ENCODE measurements at regions not wholly inside any gene's neighbourhood (a gene's known extent, or its start where the extent isn't known, plus 50 kb on each side); places are given as distances from the start of the nearest gene placed in this dataset.
"Not testable (repeated sequence)": the region's sequence is repeated elsewhere in the genome, so short reads cannot be mapped to it uniquely, and the experiment has no call there.

DNA sequence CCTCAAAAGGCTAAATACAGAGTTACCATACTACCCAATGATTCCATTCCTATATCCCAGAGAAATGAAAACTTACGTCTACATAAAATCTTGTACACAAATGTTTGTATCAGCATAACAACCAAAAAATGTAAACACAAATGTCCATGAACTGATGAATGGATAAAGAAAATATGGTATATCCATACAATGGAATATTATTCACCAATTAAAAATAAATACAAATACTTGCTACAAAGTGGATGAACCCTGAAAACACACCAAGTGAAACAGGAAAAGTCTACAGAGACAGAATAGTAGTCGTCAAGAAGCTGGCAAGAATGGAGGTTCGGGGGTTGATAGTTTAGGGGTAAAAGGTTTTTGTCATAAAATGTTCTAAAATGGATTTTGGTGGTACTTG, 54.0 kb upstream of the ANKRD28 start:
- DNase-seq, result no peak

DNA sequence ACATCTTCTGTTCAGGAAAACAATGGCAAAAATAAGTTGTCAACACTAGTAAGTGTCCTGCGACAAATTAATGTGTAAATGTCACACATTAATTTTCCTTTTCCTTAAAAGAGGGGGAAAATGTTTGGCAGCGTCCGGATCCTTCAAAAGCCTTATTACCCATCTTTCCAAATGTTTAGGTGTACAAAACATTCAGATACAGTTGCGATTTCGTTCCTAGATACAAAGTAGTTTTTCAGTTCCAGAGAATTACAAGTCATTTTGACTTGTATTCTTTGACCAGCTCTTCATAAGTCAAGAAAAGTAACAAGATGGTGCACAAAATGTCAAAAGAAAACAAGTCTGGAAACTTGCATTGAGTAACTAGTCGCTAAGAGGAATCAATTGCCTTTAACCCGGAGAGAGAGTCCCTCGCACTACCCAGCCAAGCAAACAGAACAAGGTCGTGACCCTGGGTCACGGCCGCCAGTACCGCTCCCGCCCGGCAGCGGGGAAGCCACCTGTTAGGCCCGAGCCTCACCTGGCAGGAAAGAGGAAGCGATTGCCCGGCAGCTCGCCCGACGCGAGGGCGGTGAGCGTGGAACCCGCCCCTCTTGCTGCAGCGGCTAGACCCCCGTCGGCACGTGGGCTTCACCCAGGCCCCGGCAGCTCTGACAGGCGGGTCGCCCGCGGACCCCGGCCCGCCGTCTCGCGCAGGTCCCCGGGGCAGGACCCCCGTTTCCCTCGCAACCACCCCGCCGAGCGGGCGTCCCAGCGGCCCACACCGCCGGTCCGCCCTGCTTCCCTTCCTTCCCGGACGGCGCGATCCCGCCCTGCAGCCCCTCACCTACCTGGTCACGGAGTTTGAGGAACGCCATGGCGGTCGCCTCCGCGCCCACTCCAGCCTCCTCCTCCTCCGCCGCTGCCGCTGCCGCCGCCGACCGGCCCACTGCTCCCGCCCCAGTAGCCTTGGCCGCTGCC, 61.0 kb upstream of the ANKRD28 start:
- peak; percentile 53 for DNase-seq

DNA sequence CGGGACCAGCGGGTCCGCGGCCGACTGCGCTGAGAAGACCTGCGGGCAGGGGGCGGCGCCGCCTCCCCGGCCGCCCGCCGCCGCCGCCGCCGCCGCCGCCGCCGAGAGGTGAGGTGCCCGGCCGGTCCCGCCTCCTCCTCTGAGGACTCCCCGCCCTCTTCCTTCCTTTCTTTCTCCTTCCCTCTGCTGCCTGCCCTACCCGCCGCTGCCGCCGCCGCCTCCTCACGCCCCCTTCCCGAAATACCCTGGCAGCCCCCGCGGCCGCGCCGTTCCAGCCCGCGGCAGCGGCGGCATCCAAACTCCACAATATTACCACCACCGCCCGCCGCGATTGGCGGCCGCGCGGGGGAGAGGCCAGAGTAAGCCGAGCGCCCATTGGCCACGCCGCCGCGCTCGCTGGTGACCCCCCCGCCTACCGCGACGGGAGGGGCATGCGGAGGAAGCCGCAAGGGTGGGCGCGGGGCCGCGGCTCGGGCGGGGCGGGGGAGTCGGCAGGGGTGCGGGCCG, 61.8 kb upstream of the ANKRD28 start:
- DNase-seq, result peak; percentile 88

GRCh38 chr3:15860014-15860934, 62.5 kb upstream of the ANKRD28 start:
- DNase-seq, result peak; percentile 70

DNA sequence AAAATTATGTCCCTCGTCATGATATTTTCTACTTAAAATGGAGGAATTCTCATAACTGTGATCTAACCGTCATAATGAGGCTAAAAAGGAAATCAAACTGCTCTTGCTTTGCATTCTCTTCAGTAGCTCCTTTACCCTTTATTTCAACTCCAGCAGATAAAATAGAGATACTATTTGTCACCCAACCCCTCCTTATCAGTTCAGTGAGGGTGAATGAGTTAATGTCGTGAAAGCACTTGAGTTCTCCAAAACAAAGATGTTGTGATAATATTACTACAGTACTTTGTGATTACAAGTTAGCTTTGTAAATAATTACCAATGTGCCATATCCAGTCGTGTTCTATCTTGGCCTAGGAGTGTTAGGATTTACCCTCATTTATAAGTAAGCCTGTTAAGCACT, 63.4 kb upstream of the ANKRD28 start:
- peak; percentile 68 for DNase-seq

DNA sequence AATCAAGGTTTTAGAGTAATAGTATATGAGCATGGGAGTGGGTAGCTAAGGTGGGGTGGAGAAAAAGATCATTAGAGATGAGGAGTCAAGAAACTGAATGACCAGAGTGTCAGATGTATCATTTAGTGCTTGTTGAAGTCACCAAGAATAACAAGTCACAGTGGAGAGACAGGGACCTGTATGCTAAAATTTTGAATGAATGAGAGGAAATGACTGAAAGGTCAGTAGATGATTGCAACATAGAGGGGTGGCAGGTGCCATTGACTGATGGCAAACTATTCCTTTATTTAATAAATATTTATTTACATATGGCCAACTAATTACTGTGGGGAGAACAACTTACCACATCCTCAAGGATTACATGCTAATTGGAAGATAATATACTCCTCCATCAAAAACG, 75.0 kb upstream of the ANKRD28 start:
- no peak for DNase-seq

DNA sequence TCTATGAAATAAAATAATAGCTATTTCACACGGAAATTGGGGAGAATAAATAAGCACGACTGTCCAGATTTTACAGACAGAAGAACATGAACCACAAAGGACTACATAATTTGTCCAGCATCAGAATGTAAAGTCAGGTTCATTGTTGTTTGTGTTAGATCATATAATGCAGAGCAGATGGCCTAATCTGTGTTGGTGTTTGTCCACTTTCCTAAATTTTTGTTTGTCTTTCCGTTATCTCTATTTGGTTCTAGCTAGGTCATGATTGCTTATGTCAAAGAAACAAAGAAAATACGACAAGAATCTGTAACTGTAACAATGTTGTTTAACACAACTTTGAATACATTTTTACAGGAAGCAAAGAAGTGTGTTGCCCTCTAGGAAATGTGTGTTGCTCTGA, 75.6 kb upstream of the ANKRD28 start:
- DNase-seq, result no peak

DNA sequence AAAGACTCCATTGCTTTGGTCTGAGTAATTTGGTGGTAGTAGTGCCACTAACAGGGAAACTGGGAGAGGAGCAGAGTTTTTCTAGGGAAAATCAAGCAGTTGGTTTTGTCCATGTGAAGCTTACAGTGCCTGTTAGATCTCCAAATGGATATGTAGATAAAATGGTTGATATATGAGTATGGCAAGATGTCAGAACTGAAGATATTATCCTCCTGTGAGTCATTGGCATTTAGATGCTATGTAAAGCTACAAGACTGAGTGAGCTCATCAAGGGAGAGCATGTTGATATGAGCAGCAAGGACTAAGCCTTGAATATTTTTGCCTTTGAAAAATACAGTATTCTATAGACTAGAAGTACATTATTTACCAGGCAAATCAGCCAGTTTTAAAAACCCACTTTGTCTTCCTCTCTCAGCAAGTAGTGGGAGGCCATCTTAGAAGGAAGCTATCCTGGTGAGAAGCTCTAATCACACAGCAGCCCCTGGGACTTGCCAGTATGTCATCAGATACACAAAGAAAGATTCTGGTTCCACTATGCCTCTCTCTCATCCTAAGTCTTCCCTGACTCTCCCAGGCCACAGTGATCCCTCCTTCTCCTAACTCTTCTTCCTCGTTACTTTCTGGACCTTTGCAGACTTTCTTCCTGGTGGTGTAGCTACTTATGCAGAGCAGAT, 77.4 kb upstream of the ANKRD28 start:
- no peak for DNase-seq

GRCh38 chr3:15876669-15877068, 78.9 kb upstream of the ANKRD28 start:
- DNase-seq, result no peak

DNA sequence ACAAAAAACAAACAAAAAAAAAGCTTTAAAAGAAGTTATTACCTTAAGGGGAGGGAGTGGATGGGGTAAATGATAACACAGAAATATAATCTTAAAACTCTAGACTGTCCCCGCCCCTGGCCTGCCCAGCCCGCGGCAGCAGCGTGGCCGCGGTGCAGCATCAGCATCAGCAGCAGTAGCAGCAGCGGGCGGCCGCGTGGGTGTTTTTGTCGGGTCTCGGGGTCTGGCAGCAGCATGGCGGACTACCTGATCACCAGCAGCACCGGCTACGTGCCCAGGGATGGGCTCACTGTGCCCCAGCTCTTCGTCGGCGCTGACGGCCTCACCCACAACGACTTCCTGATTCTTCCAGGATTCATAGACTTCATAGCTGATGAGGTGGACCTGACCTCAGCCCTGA, 80.0 kb upstream of the ANKRD28 start:
- DNase-seq, result no peak

- DNase-seq, result not testable (repeated sequence)
Observed at GRCh38 chr3:15879787-15880186, 82.0 kb upstream of the ANKRD28 start.

DNA sequence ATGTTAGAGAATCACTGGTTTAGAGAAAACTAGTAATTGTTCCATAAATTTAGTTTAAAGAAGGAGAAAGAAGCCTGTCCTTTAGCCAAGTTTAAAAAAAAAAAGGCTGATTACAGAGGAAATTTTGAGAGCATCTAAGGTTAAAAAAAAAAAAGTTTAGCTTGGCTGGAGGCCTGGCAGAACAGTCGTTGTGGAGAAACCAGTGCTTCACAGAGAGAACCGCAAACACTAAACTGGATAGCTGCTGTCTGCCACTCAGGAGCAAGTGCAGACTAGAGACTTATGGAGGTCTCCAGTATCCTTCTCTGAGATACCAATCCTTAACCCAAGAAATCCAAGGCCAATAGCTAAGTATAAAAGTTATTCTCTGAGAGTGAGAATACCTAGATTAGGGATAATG, 84.8 kb upstream of the ANKRD28 start:
- DNase-seq, result no peak

GRCh38 chr3:15884132-15884531, 86.4 kb upstream of the ANKRD28 start:
- no peak for DNase-seq

GRCh38 chr3:15886521-15886920, 88.7 kb upstream of the ANKRD28 start:
- no peak for DNase-seq

DNA sequence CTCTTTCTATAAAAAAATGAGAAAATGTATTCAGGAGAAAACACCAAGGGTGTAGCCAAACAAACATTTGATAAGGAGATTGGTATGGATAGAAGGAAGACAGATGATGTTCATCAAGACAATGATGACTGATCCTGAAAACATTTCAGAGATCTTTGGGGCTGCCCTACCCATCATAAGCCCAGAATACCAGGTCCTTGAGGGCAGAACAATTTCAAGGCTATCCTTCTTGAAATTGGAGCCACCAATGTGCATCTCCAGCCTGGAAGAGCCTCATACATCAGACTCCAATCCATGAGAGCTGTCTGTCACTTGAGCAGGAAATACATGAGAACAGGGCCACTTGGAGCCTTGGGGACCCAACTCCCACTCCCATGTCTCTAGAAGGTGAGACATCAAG, 89.5 kb upstream of the ANKRD28 start:
- DNase-seq, result no peak

DNA sequence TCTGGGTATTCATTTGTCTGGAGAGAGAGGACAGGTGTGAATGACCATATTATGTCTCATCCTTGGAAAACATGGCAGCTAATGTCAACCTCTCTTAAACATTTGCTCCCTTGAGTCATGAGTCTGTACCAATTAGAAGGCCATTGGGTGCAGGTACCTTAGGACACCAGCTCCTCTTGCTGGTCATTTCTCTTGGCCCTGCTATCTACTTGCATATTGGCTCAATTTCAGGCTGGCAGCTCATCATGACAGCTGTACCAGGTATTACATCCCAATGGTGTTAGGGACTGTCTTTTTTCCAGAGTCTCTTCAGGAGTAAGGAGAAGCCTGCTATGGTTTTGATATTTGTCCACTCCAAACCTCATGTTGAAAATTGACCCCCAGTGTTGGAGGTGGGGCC, 92.2 kb upstream of the ANKRD28 start:
- DNase-seq, result no peak

DNA sequence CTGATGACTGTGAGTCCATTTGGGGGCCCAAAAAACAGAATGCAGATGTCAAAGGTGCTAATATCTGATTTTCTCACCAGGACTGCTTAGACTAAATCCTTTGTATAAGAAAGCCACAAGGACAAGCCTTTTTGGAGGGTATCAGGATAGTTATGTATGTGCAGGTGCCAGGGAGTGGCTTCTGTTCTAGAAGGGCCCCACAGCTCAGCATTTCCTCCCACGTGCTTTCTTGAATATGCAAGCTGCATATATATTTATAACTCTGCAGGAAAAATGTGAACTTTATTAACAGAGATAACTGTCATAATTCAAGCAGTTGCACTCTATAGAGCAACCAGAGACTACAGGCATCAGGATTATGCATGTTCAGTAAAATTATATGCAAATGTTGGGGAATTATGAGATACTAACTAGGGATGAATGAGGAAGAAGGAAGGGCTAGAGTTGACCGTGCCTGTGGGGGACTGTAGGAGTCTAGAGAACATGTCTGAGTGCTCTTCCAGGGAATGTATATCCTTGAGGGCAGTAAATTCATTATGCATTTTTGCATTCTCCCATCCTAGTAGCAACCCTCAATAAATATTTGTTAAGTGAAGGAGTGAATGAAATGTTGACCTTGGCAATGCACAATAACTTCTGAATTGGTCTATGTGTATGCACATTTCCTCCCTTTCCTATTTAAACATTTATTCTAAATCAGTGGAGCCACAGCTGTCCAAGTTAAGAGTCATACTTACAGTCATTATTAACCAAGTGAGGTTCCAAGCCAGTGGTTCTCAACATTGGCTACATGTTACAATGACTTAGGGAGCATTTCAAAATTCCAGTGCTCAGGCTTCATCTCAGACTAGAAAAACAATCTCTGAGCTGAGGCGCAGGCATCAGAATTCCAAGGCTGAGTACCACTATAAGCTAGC, 94.8 kb upstream of the ANKRD28 start:
- DNase-seq, result no peak

- DNase-seq, result no peak
Observed at GRCh38 chr3:15894382-15894781, 96.6 kb upstream of the ANKRD28 start.

- DNase-seq, result no peak
Observed at GRCh38 chr3:15896500-15896899, 98.7 kb upstream of the ANKRD28 start.

- peak; percentile 72 for DNase-seq
Observed at GRCh38 chr3:15899388-15899787, 101.6 kb upstream of the ANKRD28 start.

DNA sequence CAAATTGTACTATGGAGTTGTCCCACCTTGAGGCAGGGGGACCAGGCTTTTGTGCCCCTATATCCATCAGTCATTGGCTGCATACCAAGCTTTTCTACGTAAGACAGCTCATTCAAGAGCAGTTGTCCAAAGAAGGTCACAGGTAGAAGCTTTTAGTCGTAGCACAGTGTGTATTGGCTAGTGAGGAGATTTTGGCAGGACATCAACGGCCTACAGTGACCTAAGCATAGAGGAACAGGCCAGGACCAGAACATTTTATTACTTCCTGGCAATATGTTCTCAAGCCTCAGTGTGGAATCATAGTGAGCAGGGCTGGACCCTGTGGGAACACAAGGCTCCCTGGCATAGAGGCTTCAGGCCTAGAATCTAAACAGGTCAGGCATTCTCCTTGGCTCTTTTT, 105.4 kb upstream of the ANKRD28 start:
- no peak for DNase-seq
